GM18867 (cell line): ENCODE measurements at regions not wholly inside any gene's neighbourhood (a gene's known extent, or its start where the extent isn't known, plus 50 kb on each side); places are given as distances from the start of the nearest gene placed in this dataset.

Experiments
- ATAC-seq: cut with Tn5 transposase; IDR thresholded peaks from one replicate; pipeline ENCODE4 v1.9.1; 2021; ENCODE audit warnings: mild to moderate bottlenecking, moderate library complexity; ENCODE audit not compliant: unreplicated experiment

GRCh38 chr13:106796280-106797047 is 228.5 kb upstream of the ARGLU1 start:
- no peak for ATAC-seq

DNA sequence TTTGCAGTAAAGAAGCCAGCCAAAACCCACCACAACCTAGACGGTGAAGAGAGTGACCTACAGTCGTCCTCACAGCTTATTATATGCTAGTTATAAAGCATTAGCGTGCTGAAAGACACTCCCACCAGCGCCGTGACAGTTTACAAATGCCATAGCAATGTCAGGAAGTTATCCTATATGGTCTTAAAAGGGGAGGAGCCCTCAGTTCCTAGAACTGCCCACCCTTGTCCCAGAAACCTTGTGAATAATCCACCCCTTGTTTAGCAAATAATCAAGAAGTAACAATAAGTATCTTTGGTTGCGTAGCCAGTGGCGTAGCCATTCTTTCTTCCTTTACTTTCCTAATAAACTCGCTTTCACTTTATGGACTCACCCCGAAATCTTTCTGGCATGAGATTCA is 227.9 kb upstream of the ARGLU1 start:
- ATAC-seq: no peak

DNA sequence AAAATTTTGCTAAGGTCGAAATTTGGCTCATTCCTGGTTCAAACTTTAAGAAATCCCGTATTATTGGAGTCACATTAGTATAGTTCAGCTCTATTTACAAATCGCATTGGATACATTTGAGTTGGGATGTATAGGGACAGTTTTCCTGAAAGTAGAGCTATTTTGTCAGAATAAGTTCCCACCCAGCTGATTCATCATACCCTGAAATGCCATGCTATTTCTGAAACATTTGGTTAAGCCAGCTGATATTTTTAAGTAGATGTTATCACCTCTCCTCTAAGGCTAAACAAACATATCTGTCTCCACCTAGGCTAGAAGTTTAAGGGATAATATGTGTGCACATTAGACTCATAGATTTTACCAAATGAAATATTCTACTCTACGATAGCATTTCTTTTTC is 226.2 kb upstream of the ARGLU1 start:
- no peak for ATAC-seq

DNA sequence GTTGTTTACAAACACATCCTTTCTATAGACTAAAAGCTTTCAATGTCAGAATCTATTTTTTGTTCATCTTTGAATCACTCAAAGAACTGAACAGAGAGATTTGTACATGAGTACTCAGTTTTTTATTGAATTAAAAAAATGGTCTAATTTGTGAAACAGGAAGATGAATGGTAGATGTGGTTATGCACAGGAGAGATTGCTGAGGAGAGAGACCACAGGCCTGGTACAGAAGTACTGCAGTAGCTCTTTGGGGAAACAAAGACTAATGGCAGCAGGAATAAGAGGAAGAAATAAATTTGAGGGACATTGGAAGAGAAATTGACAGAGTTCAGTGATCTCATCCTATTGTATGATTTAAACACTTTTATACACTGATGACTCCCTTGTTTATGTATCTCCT is 222.0 kb upstream of the ARGLU1 start:
- ATAC-seq: no peak

GRCh38 chr13:106786006-106786563 is 218.1 kb upstream of the ARGLU1 start:
- ATAC-seq: no peak

GRCh38 chr13:106774621-106775020 is 206.7 kb upstream of the ARGLU1 start:
- ATAC-seq: no peak

DNA sequence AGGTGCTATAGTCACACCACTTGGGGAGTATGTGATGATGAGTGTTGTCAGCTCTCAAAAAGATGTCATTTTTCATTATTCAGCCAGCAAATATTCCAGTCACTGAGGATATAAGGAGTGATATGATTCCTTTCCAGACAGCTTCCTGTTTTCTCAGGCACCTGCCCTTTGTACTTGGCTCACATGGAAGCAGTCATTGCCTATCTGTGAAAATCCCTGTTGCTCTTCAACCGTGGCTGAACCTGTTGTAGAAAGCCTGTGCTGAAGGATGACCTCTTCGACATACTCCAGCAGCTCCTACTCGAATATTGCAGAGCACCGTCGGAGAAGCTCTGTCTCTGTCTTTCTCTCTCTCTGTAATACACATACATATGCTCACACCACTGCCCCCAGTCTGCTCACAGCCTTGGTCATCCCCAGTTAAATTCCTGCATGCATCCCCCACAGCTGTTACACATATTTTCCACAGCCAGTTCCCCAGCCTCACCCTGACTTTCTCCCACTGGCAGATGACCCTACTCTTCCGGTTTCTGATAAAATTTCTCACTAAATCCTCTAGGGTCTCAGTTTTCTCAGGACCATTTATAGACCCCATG is 204.2 kb upstream of the ARGLU1 start:
- ATAC-seq: no peak

DNA sequence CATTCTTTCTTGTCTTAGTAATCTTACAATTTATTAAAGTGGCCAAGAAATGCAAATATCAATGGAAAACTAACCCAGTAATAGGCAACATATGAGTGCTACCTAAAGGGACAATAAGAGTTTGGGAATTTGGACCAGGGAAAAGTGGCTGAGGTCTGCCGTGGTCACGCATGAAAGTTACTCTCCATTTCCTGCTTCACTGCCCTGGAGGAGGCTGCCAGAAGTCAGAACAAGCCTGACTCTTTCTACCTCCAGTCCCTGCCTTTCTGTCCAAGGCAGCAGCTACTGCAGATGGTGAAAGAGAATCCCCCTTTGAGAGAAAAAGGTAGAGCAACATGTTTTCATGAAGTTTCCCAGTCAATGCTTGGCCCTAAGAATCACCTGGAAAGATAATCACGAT is 201.1 kb upstream of the ARGLU1 start:
- ATAC-seq: no peak

DNA sequence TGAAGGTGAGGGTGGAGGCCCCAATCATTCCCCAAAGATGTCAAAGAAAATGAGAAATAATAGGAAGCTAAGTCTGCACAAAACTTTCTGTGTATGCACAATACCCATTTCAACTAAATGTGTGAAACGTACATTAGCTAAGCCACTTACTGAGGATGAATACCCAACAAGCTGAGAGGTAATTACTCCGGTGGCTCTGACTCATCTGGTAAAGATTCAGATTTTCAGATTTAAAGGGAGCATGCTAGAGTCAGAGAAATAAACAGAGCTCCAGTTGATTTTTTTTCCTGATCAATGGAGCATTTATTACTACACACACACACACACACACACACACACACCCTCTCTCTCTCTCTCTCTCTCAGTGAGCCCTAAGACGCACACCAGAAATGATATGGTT is 194.8 kb upstream of the ARGLU1 start:
- no peak for ATAC-seq

DNA sequence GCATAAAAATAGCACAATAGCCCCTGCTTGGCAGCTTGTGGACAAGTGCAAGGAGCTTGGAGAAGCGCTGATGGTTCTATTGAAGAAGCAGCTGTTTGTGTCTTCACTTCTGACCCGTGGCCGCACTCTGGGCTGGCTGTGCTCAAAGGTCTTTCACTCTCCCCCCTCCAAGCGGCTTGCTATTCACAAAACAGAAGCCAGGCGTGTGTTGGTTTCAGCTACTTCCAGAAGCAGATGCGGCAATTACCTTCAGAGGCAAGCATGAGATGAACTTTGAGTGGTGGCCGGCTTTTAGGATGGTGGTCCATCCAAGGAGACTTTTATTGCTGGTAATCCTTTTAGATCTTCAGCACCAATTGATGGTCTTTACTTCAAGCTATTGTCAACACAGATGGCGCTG is 188.5 kb upstream of the ARGLU1 start:
- no peak for ATAC-seq

DNA sequence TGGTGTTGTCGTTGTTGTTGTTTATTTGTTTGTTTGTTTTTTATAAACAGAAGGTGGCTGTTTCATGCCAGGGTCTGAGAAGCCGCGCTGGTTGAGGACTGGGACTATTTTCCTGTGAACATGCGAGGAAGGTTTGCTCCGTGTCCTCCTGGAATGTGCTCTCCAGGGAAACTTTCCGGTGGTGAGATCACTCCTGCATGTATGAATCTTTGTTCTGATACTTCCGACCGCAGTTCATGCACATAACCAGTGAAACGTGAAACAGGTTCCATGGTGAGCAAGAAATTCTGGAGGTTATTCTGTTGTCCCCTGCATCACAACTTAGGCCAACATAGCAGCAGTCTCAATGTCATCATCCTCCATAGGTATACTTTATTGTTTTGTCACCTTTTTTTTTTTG is 187.6 kb upstream of the ARGLU1 start:
- no peak for ATAC-seq

- no peak for ATAC-seq
These were observed 185.3 kb upstream of the ARGLU1 start for GRCh38 chr13:106753251-106753650.

- ATAC-seq: no peak
These were observed 184.7 kb upstream of the ARGLU1 start for GRCh38 chr13:106752584-106753170.

DNA sequence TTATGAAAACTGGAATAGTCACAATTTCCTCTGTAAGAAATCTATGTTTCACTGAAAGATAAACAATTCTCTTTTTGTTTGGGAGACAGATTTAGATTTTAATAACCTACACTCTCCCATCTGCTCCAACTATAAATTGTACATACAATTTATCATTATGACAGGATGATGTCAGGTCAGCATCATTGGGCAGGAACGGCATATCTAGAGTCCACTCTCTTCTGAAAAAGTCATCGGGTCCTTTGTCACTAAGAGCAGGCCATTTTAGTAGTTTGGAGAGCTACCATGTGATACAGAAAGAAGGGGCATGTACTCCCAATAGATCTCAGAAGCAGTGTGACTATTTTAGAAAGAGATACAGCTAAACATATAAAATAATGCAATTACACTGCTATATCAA is 180.8 kb upstream of the ARGLU1 start:
- no peak for ATAC-seq

GRCh38 chr13:106744516-106744915 is 176.6 kb upstream of the ARGLU1 start:
- no peak for ATAC-seq

DNA sequence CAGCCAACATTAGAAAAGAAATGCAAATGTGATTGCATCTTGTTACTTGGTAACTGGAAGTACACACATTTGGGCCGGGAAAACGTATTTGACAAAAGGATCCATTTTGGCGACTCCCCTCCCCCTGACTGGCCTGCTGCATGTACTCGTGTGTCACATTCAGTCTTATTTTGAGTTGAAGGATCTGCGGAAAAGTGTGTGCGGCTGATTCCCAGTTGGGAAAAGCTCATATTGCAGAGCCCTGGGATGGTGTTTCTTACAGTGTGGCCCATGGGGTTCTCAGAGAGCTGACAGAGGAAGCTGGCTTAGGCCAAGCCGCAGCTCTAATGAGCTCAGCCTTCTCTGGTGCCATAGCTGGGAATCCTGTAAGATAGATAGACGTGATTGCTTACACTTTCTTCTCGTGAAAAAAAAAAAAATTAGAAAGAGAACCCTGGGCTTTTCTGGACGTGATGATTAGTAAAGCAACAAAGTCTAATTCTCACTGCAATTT is 170.3 kb upstream of the ARGLU1 start:
- ATAC-seq: no peak

DNA sequence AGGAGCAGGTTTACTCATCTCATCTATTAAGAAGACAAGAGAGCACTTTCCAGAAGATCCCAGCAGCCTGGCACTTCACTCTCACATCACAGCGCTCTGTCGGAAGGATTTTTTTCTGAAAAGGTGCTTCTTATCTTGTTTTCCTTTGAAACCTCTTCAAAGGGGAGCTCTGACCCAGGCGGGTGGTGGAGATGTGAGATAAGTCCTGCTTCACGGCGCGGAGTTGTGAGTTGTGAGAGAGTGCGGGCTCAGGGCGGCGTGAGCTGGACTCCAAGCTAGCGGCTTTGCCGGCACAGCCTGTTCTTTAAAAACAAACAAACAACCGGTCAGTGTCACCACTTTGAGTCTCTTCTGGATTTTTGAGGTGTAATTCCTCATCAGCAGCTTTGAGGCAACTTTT is 169.0 kb upstream of the ARGLU1 start:
- ATAC-seq: no peak

- no peak for ATAC-seq
These were observed 166.3 kb upstream of the ARGLU1 start for GRCh38 chr13:106734198-106734597.

- no peak for ATAC-seq
These were observed 155.1 kb upstream of the ARGLU1 start for GRCh38 chr13:106723036-106723435.

DNA sequence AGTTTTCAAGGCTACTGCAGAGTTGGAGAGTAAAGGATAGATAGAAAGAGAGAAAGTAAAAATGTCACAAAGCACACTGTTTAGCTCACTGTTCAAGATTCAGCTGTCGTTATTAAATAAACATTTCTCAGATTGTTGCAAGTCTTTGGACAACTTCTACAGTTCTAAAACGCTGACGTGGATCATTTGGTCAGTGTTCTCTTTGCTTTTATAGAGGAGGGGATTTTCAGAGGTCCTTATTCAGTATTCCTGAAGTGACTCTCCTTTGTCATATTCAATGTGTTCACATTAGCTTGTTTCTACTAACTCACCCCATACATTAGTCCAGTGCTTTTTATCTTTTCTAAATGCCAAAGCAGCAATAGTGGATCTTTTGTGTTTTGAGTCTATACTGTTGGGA is 154.7 kb upstream of the ARGLU1 start:
- ATAC-seq: no peak

DNA sequence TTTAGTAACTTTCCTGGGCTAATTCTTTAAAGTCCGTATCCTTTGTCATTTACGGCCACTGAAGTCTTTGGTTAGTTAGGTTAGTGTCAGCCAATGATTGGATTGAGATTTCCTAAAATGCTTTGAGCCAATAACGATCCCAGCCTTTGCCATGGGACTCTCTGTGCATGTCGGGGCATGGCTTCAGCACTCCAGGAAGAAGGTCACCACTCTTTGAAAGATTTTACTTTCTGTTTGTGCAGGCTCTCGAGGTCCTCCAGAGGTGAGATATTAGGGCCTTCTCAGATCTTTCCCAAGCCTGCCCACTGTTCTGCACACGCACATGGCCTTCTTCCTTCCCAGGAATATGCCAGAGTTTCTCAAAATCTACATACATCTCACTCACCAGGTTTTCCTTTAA is 153.7 kb upstream of the ARGLU1 start:
- no peak for ATAC-seq
